ENCODE measurements at regions not wholly inside any gene's neighbourhood (a gene's known extent, or its start where the extent isn't known, plus 50 kb on each side); places are given as distances from the start of the nearest gene placed in this dataset.

GRCh38 chr5:153437251-153437650 lies 53.2 kb upstream of the GRIA1 start:
- Histone ChIP-seq H3K4me3 (no peak overlapping the region), H3K9me3 (no peaks in the 10 kb centered on the region), H3K4me1 (ENCODE audit: low read depth) (no peaks in the 10 kb centered on the region), H3K36me3 (ENCODE audit: low read depth) (no peaks in the 10 kb centered on the region)
- TF ChIP-seq, protein P1, sequence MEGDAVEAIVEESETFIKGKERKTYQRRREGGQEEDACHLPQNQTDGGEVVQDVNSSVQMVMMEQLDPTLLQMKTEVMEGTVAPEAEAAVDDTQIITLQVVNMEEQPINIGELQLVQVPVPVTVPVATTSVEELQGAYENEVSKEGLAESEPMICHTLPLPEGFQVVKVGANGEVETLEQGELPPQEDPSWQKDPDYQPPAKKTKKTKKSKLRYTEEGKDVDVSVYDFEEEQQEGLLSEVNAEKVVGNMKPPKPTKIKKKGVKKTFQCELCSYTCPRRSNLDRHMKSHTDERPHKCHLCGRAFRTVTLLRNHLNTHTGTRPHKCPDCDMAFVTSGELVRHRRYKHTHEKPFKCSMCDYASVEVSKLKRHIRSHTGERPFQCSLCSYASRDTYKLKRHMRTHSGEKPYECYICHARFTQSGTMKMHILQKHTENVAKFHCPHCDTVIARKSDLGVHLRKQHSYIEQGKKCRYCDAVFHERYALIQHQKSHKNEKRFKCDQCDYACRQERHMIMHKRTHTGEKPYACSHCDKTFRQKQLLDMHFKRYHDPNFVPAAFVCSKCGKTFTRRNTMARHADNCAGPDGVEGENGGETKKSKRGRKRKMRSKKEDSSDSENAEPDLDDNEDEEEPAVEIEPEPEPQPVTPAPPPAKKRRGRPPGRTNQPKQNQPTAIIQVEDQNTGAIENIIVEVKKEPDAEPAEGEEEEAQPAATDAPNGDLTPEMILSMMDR (IDR thresholded peaks at IDR 0.05): no peak
- ATAC-seq: no peak
- intact Hi-C loops (cut with DNase I, micrococcal nuclease): no loop called here
- DNase-seq: no peak

GRCh38 chr5:153439130-153439529 lies 51.3 kb upstream of the GRIA1 start:
- Histone ChIP-seq H3K4me1 (ENCODE audit: low read depth) (no peaks in the 10 kb centered on the region), H3K9me3 (no peaks in the 10 kb centered on the region), H3K4me3 (no peak overlapping the region), H3K36me3 (ENCODE audit: low read depth) (no peaks in the 10 kb centered on the region)
- ATAC-seq (no peak), DNase-seq (no peak)
- TF ChIP-seq, protein P1 (IDR thresholded peaks at IDR 0.05): no peak
- intact Hi-C loops (cut with DNase I, micrococcal nuclease): no loop called here

Data from mucosa of descending colon (tissue), 3 donors.